GM19035 (cell line): ENCODE measurements at regions not wholly inside any gene's neighbourhood (a gene's known extent, or its start where the extent isn't known, plus 50 kb on each side); places are given as distances from the start of the nearest gene placed in this dataset.
A peak's percentile ranks its signal among the peaks of the same experiment; 100 is the strongest.

Experiments
- ATAC-seq: cut with Tn5 transposase; IDR thresholded peaks from one replicate; pipeline ENCODE4 v1.9.1; 2021; ENCODE audit not compliant: unreplicated experiment

DNA sequence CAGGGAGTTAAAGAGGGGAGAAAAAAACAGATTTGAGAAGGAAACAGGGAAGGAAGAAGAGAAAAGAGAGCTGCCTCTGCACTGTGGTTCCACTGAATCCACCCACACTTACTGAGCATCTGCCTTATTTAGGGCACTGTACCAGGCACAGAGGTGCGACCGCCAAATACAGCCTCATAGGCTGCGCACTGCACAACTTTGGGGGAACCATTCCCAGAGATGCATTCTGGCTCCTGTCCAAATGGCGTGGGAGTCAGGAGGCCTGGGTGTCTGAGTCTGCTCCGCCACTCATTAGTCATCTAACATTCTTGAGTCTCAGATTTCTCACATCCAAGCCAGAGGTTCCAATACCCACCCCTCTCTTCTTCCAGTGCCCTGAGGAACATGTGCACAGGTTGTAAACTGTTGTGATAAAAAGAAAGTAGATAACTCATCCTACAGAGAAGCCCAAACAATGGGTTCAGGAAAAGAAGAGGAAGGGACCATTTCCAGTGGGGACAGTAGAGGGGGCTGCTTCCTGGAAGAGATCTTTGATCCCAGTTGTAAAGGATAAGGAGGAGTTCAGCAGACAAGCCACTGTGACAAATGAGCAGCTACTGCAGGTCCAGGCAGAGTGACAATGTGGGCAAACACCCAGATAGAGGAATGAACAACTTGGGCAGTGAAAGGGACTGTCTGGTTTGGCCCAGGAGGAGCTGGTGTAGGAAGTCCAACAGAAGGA lies 254.6 kb downstream of the UACA start:
- no peak for ATAC-seq

- ATAC-seq = no peak
Measured at GRCh38 chr15:70507772-70508371, 255.5 kb downstream of the UACA start.

DNA sequence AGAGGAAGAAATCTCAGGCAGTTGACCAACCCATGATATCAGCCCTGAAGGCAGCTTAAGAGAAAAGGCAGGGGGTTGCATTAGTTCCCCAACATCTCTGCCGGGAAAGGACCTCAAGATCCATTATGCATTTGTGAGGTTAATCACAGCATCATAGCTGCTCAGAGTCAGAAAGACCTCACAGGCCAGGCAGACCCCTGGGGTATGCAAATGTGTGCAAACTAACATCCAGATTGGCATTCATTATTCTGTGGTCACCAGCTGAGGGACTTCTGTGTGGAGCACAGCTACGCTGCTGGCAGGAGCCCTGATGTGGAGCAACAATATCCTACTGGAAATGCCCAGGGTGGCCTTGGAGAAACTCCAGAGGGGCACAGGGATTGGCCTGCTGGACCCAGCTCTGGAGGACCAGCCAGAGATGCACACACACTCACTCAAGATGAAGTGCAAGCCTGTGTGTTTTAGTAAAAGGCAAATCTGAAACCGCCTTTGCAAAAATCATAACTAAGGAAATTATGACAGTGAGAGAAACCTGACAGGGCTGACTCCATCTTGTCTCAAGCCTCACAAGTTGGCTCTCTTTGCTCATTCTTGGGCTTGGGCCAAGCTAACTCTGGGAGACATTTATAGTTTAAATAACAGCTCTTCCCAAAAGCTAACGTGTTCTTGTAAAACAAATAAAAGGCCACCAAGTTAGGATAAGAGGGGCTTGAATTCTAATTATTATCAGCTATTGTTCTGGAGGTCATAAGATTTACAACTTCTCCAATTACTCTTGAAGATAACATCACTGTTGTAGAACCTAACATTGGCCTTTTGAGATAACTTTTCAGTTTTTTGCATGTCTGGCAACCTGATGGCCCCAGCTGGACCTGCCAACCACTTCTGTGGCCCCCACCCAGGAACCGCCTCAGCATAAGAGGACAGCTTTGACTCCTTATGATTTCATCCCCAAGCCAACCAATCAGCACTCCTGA lies 257.1 kb downstream of the UACA start:
- ATAC-seq = no peak

GRCh38 chr15:70505411-70505919 lies 257.9 kb downstream of the UACA start:
- ATAC-seq = no peak

DNA sequence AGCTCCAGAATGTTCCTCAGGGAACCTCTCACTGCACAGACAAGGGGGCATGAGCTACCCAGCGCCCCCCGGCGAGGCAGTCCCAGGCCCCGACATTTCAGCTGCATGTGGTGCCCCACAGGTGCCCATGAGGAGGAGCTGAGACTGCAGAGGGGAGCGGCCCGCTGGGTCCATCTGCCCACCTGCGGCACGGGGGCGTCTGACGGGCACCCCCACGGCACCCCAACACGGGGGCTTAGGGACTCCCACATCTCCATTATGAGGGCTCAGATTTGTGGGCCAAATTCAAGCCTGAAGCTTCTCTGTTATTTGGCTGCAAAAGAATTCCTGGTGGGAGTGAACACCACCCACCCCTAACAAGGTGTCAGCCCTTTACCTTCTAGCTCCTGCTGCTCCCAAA lies 258.4 kb downstream of the UACA start:
- no peak for ATAC-seq

DNA sequence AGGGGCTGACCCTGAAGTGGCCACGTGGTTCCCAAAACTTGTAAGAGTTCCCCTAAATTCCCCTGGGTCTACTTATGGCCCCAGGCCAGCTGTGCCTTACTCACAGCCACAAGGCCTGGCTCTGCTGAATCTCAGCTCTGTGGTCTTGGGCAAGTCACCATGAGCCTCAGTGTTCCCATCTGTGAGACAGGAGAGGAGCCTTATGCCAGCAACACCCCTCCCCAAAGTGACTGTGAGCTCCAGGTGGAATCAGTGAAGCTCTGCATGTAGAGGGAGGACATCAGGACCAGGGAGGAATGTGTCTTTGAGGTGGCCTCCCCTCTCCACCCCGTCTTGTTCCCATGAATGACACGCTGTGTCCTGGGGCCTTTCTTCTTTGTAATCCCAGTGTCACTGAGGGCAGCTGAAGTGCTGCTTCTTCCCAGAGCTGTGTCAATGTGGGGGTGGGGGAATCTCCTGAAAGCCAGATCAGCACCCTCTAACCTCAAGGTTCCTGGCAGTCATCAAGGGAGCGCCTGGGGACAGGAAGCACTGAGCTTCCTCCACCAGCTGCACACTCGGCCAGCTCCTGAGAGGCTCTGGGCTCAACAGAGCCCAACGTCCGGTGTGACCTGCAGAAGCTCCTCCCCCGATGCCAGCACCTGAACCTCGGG lies 258.9 kb downstream of the UACA start:
- peak; percentile 47 for ATAC-seq

DNA sequence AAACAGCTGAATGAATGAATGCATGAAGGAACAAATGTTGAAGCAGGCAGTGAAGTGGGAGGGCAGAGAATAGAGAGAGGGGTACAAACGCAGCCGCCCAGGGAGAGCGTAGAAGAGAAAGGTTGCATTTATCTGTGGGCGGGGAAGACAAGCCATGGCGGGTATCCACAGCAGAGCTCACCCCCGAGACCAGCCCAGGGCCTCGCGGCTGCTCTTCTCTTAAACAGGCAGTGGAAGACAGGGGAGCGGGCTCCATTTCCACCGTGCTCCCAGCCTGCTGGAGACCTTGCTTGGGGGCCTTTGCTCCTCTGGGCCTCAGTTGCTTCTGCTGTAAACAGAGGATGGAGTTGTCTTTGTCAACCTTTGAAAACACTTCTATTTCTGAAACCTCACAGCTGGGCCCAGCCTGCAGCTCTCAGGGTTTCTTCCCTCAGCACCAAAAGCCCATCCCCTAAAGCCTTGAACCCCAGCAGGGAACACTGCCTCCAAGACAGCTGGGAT lies 259.5 kb downstream of the UACA start:
- peak; percentile 8 for ATAC-seq

DNA sequence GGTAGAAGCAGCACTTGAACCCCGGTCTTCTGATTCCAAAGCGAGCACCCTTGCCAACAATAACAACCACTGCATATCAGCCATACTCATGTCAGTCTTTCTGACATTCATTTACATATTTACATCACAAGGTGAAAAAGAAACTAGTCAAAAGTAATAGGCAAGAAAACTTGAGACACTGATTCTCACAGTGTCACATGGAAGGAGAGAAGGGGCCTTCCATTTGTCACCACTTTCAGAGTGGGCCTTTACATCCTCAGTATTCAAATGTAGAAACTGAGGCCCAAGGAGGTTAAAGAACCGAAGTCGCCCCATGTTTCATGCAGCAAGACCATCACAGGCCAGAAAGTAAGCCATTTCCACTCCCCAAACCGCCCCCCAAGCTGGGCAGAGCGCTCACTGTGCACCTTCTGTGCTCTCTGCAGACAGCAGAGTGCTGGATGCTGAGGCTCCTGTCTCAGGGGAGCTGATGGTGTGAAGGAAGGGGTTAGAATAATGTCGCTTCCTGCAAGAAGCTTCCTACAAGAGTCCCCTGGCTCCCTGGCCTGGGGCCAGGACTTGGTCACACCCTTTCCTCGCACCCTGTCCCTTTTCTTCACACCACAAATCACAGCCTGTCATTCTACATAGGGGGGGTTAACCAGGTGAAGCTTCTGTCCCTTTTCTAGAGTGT lies 260.1 kb downstream of the UACA start:
- peak; percentile 41 for ATAC-seq

DNA sequence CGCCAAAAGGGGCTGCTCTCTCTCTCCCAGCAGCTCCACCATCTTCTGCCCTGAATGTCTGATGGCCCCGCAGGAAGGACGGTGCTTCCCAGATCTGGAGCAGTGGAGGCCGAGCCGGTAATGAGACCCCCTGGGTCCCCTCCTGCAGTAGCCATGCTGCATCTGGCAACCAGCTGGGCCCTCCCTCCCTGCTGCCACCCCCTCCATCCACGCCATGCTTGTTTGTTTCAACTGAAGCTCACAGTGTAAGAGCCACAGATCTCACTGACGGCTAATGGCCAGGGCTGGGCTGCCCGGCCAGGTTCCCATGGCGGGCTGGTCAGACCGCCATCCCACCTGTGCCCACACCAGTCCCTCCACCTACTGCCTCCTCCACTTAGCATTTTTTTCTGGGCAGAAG lies 260.8 kb downstream of the UACA start:
- ATAC-seq = no peak

- ATAC-seq = no peak
Measured at GRCh38 chr15:70501849-70502248, 261.5 kb downstream of the UACA start.

DNA sequence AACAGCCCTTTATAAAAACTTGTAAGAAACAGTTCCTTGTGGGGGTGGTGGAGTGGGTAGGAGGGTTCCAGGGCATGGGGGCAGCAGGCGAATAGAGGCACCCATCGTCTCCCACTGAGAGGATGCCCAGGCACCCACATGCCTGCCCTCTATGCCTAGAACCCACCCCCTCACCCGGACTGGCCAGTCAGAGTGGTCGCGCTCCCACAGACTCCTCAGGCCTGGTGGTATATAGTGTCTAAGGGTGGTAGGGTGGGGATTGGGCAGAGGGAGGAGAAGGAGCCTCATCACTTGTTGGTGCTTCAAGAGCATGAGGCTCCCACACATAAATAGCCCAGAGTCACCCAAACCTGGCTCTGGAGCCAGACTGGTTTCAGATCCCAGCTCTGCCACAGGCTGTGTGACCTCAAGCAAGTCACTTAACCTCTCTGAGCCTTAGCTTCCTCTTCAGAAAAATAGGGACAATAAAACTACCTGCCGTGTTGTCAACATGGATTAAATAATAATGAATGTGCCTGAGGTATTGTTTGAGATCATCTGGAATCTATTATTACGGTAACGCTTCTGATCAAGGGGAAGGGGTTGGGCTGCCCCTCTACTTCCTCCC lies 262.1 kb downstream of the UACA start:
- no peak for ATAC-seq

DNA sequence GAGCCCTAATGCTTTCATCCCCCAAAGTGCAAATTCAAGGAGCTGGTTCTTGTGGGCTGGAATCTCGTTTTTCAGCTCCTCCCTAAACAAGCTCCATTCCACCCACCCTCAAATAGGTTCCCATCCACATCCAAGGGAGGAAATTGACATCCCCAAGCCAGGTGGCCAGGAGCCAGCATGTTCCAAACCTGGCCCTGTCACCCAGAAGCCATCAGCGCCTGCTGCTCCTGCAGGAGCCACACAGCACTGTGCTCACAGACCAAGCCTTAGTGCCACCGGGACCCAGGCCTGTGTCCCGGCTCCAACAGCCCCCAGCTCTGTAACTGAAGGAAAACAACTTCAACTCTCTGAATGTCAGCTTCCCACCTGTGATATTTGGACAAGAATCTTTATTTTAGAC lies 263.6 kb downstream of the UACA start:
- no peak for ATAC-seq

DNA sequence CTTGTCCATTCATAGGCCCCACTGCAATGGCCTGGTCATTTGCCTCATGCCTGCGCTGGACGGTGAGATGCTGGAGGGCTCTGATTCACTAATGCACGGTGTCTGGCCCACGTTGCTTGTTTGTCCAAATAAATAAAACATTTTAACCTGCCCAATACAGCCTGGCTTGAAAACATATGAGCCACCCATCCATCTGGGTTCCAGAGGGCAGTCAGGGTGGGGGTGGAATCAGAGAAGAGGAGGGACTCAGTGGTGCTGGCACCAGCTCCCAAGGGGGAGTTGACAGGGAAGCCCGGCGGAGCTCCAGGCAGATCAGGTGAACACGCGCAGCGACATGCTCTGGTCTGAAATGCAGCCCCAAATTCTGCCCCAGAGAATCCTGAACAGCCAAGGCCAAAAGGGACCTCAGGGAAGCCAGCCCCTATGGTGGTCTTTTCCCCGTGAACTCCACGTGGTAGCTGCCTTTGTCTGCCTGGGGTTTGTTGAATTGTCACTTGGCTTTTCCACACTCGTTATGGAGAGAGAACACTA lies 265.2 kb downstream of the UACA start:
- no peak for ATAC-seq

- ATAC-seq = no peak
Measured at GRCh38 chr15:70497661-70498060, 265.7 kb downstream of the UACA start.

- no peak for ATAC-seq
Measured at GRCh38 chr15:70495991-70496599, 267.3 kb downstream of the UACA start.

GRCh38 chr15:70494852-70495571 lies 268.3 kb downstream of the UACA start:
- no peak for ATAC-seq

DNA sequence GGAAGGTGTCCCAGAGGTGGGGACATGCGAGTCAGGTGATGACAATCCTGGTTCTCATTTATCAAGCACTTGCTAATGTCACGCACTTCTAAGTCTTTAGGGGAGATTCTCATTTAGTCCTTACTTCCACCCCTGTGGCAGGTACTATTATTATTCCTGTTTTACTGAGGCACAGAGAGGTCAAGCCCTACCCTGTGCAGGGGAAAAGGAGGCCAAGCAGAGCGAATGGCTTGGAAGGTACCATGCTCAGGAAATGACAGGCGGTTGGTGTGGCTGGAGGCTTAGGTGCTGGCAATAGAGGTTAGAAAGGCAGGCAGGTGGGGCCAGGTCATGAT lies 268.9 kb downstream of the UACA start:
- ATAC-seq = no peak

GRCh38 chr15:70493787-70494516 lies 269.4 kb downstream of the UACA start:
- ATAC-seq = no peak
